Duodenal mucosa (tissue), 2 donors: ENCODE measurements at regions not wholly inside any gene's neighbourhood (a gene's known extent, or its start where the extent isn't known, plus 50 kb on each side); places are given as distances from the start of the nearest gene placed in this dataset.
"Not testable (repeated sequence)": the region's sequence is repeated elsewhere in the genome, so short reads cannot be mapped to it uniquely, and the experiment has no call there.

Experiments used
- H3K27ac ChIP-seq: one replicate; pipeline ENCODE4 v1.7.0; 2013; ENCODE audit warnings: low read depth, low read length
- H3K27me3 ChIP-seq, 2 donors: one replicate each; pipeline ENCODE4 v1.7.0; 2013; ENCODE audit warnings: low read length in 2 of 2, control low read depth in 1 of 2; ENCODE audit not compliant: insufficient read depth in 2 of 2, control insufficient read depth in 1 of 2
- H3K36me3 ChIP-seq, 2 donors: one replicate each; pipeline ENCODE4 v1.7.0; 2013; ENCODE audit warnings: low read length in 2 of 2, control low read depth in 1 of 2; ENCODE audit not compliant: insufficient read depth in 2 of 2, control insufficient read depth in 1 of 2
- H3K4me1 ChIP-seq, 2 donors: one replicate each; pipeline ENCODE4 v1.7.0; 2013; ENCODE audit warnings: low read length in 2 of 2, control low read depth in 1 of 2; ENCODE audit not compliant: insufficient read depth in 2 of 2, control insufficient read depth in 1 of 2
- H3K4me3 ChIP-seq, 2 donors: one replicate each; pipeline ENCODE4 v1.7.0; 2013; ENCODE audit warnings: low read length in 2 of 2, low read depth in 1 of 2
- H3K9ac ChIP-seq, 2 donors: one replicate each; pipeline ENCODE4 v1.7.0; 2013; ENCODE audit warnings: low read length in 2 of 2, low read depth in 1 of 2
- H3K9me3 ChIP-seq, 2 donors: one replicate each; pipeline ENCODE4 v1.7.0; 2013; ENCODE audit warnings: low read length in 2 of 2, control low read depth in 1 of 2; ENCODE audit not compliant: control insufficient read depth in 1 of 2

GRCh38 chr6:145277358-145278086 is 457.8 kb downstream of the EPM2A start:
- Histone ChIP-seq H3K4me1 (no peaks in the 10 kb centered on the region), H3K9me3 (no peaks in the 10 kb centered on the region), H3K4me3 (no peak overlapping the region), H3K27me3 (no peaks in the 10 kb centered on the region), H3K27ac (no peak overlapping the region), H3K9ac (no peak overlapping the region), H3K36me3 (no peaks in the 10 kb centered on the region)

DNA sequence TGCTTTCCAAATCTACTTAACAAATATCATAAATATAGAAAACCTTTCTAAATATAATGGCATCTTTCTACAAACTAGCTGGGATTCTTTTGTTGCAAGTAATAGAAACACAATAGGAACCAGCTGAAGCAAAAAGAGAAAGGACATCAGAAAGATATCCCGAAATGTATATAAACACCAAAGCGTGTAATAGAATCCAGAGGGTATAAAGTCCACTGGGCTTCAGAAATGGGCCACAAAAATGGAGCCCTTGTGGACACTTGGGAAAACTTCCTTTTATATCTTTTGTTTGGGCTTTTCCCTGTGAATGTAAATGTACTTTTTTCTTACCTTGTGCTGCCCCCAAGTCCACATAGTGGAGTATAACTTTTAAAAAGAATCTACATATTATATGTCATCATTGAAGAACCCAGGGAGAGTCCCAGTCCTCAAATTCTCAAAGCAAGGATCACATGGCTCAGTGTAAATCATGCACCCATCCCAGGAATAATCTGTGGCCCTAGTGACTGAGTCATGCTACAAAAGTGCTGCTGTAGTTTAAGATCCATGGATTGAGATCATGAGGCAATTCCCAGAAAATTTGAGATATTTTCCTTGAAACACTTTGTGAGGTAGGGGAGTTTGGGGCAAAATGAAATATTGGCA is 457.0 kb downstream of the EPM2A start:
- Histone ChIP-seq H3K4me1 (no peaks in the 10 kb centered on the region), H3K9me3 (no peaks in the 10 kb centered on the region), H3K9ac (no peak overlapping the region), H3K4me3 (no peak overlapping the region), H3K27ac (no peak overlapping the region), H3K27me3 (no peaks in the 10 kb centered on the region), H3K36me3 (no peaks in the 10 kb centered on the region)

- Histone ChIP-seq H3K36me3 (no peaks in the 10 kb centered on the region), H3K9ac (no peak overlapping the region), H3K4me3 (no peak overlapping the region), H3K4me1 (no peaks in the 10 kb centered on the region), H3K9me3 (no peaks in the 10 kb centered on the region), H3K27ac (no peak overlapping the region), H3K27me3 (no peaks in the 10 kb centered on the region)
Measured at GRCh38 chr6:145279551-145279950, 455.8 kb downstream of the EPM2A start.

- H3K4me3 ChIP-seq: no peak overlapping the region
- H3K4me1 ChIP-seq: no peaks in the 10 kb centered on the region
Measured at GRCh38 chr6:145279993-145280392, 455.3 kb downstream of the EPM2A start.

DNA sequence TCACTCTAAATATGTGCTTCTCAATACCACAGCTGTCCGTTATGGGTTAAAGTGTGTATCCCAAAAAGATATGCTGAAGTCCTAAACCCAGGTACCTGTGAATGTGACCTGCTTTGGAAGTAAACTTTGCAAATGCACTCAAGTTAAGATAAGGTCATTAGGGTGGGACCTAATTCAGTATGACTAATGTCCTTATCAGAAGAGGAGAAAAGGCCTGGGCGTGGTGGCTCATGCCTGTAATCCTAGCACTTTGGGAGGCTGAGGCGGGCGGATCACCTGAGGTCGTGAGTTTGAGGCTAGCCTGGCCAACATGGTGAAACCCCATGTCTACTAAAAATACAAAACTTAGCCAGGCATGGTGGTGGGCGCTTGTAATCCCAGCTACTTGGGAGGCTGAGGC is 452.1 kb downstream of the EPM2A start:
- not testable (repeated sequence) for H3K4me3 ChIP-seq, H3K4me1 ChIP-seq, H3K36me3 ChIP-seq, H3K9me3 ChIP-seq, H3K27me3 ChIP-seq, H3K27ac ChIP-seq, H3K9ac ChIP-seq

More at GRCh38 chr6:145279993-145280392, 455.3 kb downstream of the EPM2A start:
- H3K36me3 ChIP-seq: no peaks in the 10 kb centered on the region
- H3K27me3 ChIP-seq: no peaks in the 10 kb centered on the region
- no peak overlapping the region for H3K9ac ChIP-seq
- H3K9me3 ChIP-seq: no peaks in the 10 kb centered on the region
- H3K27ac ChIP-seq: no peak overlapping the region

- Histone ChIP-seq H3K4me3 (no peak overlapping the region), H3K9ac (no peak overlapping the region)
Measured at GRCh38 chr6:145283856-145284255, 451.5 kb downstream of the EPM2A start.

DNA sequence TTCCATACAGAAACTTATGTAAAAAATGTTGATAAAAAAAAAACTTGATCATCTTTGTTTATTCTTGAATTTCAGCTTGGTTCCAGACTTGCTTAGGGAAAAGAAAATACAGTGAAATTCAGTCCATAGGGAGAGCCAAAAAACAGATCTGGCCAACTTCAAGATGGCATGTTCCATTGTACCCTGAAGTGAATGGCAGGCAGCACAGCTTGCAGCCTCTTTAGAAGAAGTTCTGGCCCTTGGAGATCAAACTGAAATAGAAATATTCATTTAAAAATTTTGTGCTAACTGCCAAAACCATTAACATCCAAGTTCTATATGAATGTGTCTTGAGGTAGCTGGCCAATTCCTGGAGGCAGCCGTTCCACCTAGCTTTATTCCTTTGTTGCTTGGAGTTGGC is 448.4 kb downstream of the EPM2A start:
- Histone ChIP-seq H3K9ac (no peak overlapping the region), H3K27me3 (no peaks in the 10 kb centered on the region), H3K4me1 (no peaks in the 10 kb centered on the region), H3K9me3 (no peaks in the 10 kb centered on the region), H3K36me3 (no peaks in the 10 kb centered on the region), H3K4me3 (no peak overlapping the region), H3K27ac (no peak overlapping the region)

More at GRCh38 chr6:145283856-145284255, 451.5 kb downstream of the EPM2A start:
- Histone ChIP-seq H3K36me3 (no peaks in the 10 kb centered on the region), H3K27ac (no peak overlapping the region), H3K27me3 (no peaks in the 10 kb centered on the region), H3K9me3 (no peaks in the 10 kb centered on the region), H3K4me1 (no peaks in the 10 kb centered on the region)

DNA sequence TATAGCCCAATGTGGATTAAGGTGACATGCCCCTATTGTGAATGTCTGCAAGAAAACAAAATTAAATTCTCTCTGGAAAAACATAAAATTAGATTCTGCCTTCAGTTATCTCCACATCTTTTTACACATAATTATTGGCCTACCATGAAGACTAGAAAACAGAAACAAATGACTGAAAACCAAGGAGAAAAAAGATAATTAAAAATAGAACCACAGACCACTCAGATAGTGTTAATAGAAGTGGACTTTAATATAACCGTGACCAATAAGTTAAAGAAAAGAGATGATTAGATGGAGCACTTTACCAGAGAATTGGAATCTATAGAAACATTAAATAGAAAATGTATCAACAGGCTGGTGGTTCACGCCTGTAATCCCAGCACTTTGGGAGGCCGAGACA is 445.7 kb downstream of the EPM2A start:
- H3K36me3 ChIP-seq: no peaks in the 10 kb centered on the region

GRCh38 chr6:145290122-145290521 is 445.2 kb downstream of the EPM2A start:
- H3K4me3 ChIP-seq: no peak overlapping the region
- no peak overlapping the region for H3K9ac ChIP-seq
- no peaks in the 10 kb centered on the region for H3K9me3 ChIP-seq
- no peaks in the 10 kb centered on the region for H3K27me3 ChIP-seq
- no peaks in the 10 kb centered on the region for H3K36me3 ChIP-seq
- H3K4me1 ChIP-seq: no peaks in the 10 kb centered on the region
- no peak overlapping the region for H3K27ac ChIP-seq

More for the DNA sequence above, 445.7 kb downstream of the EPM2A start:
- H3K9ac ChIP-seq: no peak overlapping the region
- no peak overlapping the region for H3K4me3 ChIP-seq
- H3K9me3 ChIP-seq: no peaks in the 10 kb centered on the region
- H3K27ac ChIP-seq: no peak overlapping the region
- H3K27me3 ChIP-seq: no peaks in the 10 kb centered on the region
- H3K4me1 ChIP-seq: no peaks in the 10 kb centered on the region

DNA sequence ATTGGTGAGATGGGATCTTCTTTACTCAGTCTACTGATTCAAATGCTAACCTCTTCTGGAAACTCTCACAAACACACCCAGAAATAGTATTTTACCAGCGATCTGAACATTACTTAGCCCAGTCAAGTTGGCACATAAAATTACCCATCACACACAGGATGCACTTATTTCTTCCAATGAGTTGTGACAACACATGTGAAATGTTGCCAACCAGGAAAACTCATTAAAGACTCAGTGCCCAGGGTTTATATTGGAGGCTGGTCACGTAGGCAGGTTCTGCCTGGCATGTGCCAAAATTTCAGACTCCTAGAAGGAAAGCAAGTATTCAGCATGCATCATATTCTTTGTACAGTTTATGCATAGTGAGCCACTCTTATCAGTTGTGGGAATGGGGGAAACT is 443.3 kb downstream of the EPM2A start:
- Histone ChIP-seq H3K27me3 (no peaks in the 10 kb centered on the region), H3K4me1 (no peaks in the 10 kb centered on the region), H3K9ac (no peak overlapping the region)

More for the DNA sequence above, 443.3 kb downstream of the EPM2A start:
- Histone ChIP-seq H3K36me3 (no peaks in the 10 kb centered on the region), H3K27ac (no peak overlapping the region), H3K4me3 (no peak overlapping the region), H3K9me3 (no peaks in the 10 kb centered on the region)
